ENCODE measurements at regions not wholly inside any gene's neighbourhood (a gene's known extent, or its start where the extent isn't known, plus 50 kb on each side); places are given as distances from the start of the nearest gene placed in this dataset.

- no peaks in the 10 kb centered on the region for H3K9me3 Mint-ChIP-seq (ENCODE audit: unreplicated experiment)
- no peak overlapping the region for H3K4me2 ChIP-seq (ENCODE audit: low read length)
- peaks cover 3% of the 10 kb centered on the region for H3K36me3 Mint-ChIP-seq (ENCODE audit: low read depth, unreplicated experiment)
- FAIRE-seq, result no peak
- H3K79me2 ChIP-seq (ENCODE audit: insufficient read depth, low read length), result no peaks in the 10 kb centered on the region
- H3K27ac Mint-ChIP-seq (ENCODE audit: unreplicated experiment), result no peak overlapping the region
- no peaks in the 10 kb centered on the region for H3K9me3 ChIP-seq (ENCODE audit: insufficient read depth, low read depth, low read length)
- no peak overlapping the region for H3K4me3 Mint-ChIP-seq (ENCODE audit: unreplicated experiment)
- no peaks in the 10 kb centered on the region for H3K36me3 ChIP-seq (ENCODE audit: insufficient read depth, low read length)
- peaks cover 5% of the 10 kb centered on the region for H3K4me1 Mint-ChIP-seq (ENCODE audit: low read depth, unreplicated experiment)
- peaks cover 10% of the 10 kb centered on the region for H3K27me3 ChIP-seq (ENCODE audit: insufficient read depth, low read length)
- DNase-seq (ENCODE audit: low read depth), result no peak
- peaks cover 16% of the 10 kb centered on the region for H3K27me3 Mint-ChIP-seq (ENCODE audit: low read depth, unreplicated experiment)
- H3K27ac ChIP-seq (ENCODE audit: low read depth, low read length), result no peak overlapping the region
- no peaks in the 10 kb centered on the region for H4K20me1 ChIP-seq (ENCODE audit: insufficient read depth, low read length)
- peaks cover 3% of the 10 kb centered on the region for H3K4me1 ChIP-seq (ENCODE audit: insufficient read depth, low read length)
- H2AFZ ChIP-seq (ENCODE audit: low read depth, low read length), result no peak overlapping the region
- TF ChIP-seq EZH2 (IDR thresholded peaks at IDR 0.05; ENCODE audit: insufficient read depth, low read length) (no peak), CTCF (IDR thresholded peaks at IDR 0.05; ENCODE audit: insufficient read depth, low read depth, low read length) (no peak)
- H3K9ac ChIP-seq (ENCODE audit: low read length), result no peak overlapping the region
- no peak overlapping the region for H3K4me3 ChIP-seq (ENCODE audit: insufficient read depth, low read depth, low read length)
These were observed 369.7 kb downstream of the SHANK2 start for GRCh38 chr11:70882716-70883085.

- H3K79me2 ChIP-seq (ENCODE audit: insufficient read depth, low read length), result no peaks in the 10 kb centered on the region
- DNase-seq (ENCODE audit: low read depth), result no peak
- H3K27me3 ChIP-seq (ENCODE audit: insufficient read depth, low read length), result peaks cover 10% of the 10 kb centered on the region
- no peak overlapping the region for H3K4me2 ChIP-seq (ENCODE audit: low read length)
- no peaks in the 10 kb centered on the region for H3K36me3 ChIP-seq (ENCODE audit: insufficient read depth, low read length)
- Mint-ChIP-seq H3K4me3 (ENCODE audit: unreplicated experiment) (no peak overlapping the region), H3K27me3 (ENCODE audit: low read depth, unreplicated experiment) (peaks cover 19% of the 10 kb centered on the region), H3K36me3 (ENCODE audit: low read depth, unreplicated experiment) (peaks cover 9% of the 10 kb centered on the region), H3K27ac (ENCODE audit: unreplicated experiment) (no peak overlapping the region), H3K4me1 (ENCODE audit: low read depth, unreplicated experiment) (peaks cover 6% of the 10 kb centered on the region), H3K9me3 (ENCODE audit: unreplicated experiment) (no peaks in the 10 kb centered on the region)
- no peak overlapping the region for H3K9ac ChIP-seq (ENCODE audit: low read length)
- no peak overlapping the region for H3K27ac ChIP-seq (ENCODE audit: low read depth, low read length)
- H3K4me3 ChIP-seq (ENCODE audit: insufficient read depth, low read depth, low read length), result no peak overlapping the region
- H2AFZ ChIP-seq (ENCODE audit: low read depth, low read length), result no peak overlapping the region
- FAIRE-seq, result no peak
- H3K9me3 ChIP-seq (ENCODE audit: insufficient read depth, low read depth, low read length), result no peaks in the 10 kb centered on the region
- H4K20me1 ChIP-seq (ENCODE audit: insufficient read depth, low read length), result no peaks in the 10 kb centered on the region
- H3K4me1 ChIP-seq (ENCODE audit: insufficient read depth, low read length), result peaks cover 3% of the 10 kb centered on the region
- TF ChIP-seq EZH2 (IDR thresholded peaks at IDR 0.05; ENCODE audit: insufficient read depth, low read length), result no peak
- no peak for TF ChIP-seq CTCF (IDR thresholded peaks at IDR 0.05; ENCODE audit: insufficient read depth, low read depth, low read length)
These were observed 368.9 kb downstream of the SHANK2 start for GRCh38 chr11:70883323-70883940.

GRCh38 chr11:70883973-70884623 is 368.3 kb downstream of the SHANK2 start:
- TF ChIP-seq EZH2 (IDR thresholded peaks at IDR 0.05; ENCODE audit: insufficient read depth, low read length) (no peak), CTCF (IDR thresholded peaks at IDR 0.05; ENCODE audit: insufficient read depth, low read depth, low read length) (no peak)
- H3K27me3 Mint-ChIP-seq (ENCODE audit: low read depth, unreplicated experiment), result peaks cover 16% of the 10 kb centered on the region

More at GRCh38 chr11:70883973-70884623, 368.3 kb downstream of the SHANK2 start:
- no peak overlapping the region for H3K4me3 ChIP-seq (ENCODE audit: insufficient read depth, low read depth, low read length)
- H3K4me1 Mint-ChIP-seq (ENCODE audit: low read depth, unreplicated experiment), result peaks cover 6% of the 10 kb centered on the region
- FAIRE-seq (no peak), DNase-seq (ENCODE audit: low read depth) (no peak)
- H3K4me3 Mint-ChIP-seq (ENCODE audit: unreplicated experiment), result no peak overlapping the region
- H3K9ac ChIP-seq (ENCODE audit: low read length), result no peak overlapping the region
- no peaks in the 10 kb centered on the region for H3K9me3 ChIP-seq (ENCODE audit: insufficient read depth, low read depth, low read length)
- H3K4me1 ChIP-seq (ENCODE audit: insufficient read depth, low read length), result peaks cover 3% of the 10 kb centered on the region
- no peaks in the 10 kb centered on the region for H3K9me3 Mint-ChIP-seq (ENCODE audit: unreplicated experiment)
- no peaks in the 10 kb centered on the region for H3K36me3 ChIP-seq (ENCODE audit: insufficient read depth, low read length)
- no peak overlapping the region for H3K27ac Mint-ChIP-seq (ENCODE audit: unreplicated experiment)
- no peak overlapping the region for H3K27ac ChIP-seq (ENCODE audit: low read depth, low read length)
- H3K4me2 ChIP-seq (ENCODE audit: low read length), result no peak overlapping the region
- H3K79me2 ChIP-seq (ENCODE audit: insufficient read depth, low read length), result no peaks in the 10 kb centered on the region
- peaks cover 10% of the 10 kb centered on the region for H3K27me3 ChIP-seq (ENCODE audit: insufficient read depth, low read length)
- no peak overlapping the region for H2AFZ ChIP-seq (ENCODE audit: low read depth, low read length)
- no peaks in the 10 kb centered on the region for H4K20me1 ChIP-seq (ENCODE audit: insufficient read depth, low read length)
- H3K36me3 Mint-ChIP-seq (ENCODE audit: low read depth, unreplicated experiment), result peaks cover 10% of the 10 kb centered on the region
